Activated CD8-positive, alpha-beta memory T cell treated with anti-CD3 and anti-CD28 coated beads, Interleukin-2, amount 50 U/mL, for 1 hour (primary cell): ENCODE measurements at regions not wholly inside any gene's neighbourhood (a gene's known extent, or its start where the extent isn't known, plus 50 kb on each side); places are given as distances from the start of the nearest gene placed in this dataset.
"Not testable (repeated sequence)": the region's sequence is repeated elsewhere in the genome, so short reads cannot be mapped to it uniquely, and the experiment has no call there.

Experiments used
- DNase-seq: peaks from one replicate; pipeline ENCODE4 v3.0.0-alpha.2; 2020; ENCODE audit errors: extremely low read depth

GRCh38 chr14:50018201-50018932, 98.0 kb downstream of the VCPKMT start:
- DNase-seq = no peak

- DNase-seq = no peak
Measured at GRCh38 chr14:50018933-50019210, 97.5 kb downstream of the VCPKMT start.

- no peak for DNase-seq
Measured at GRCh38 chr14:50020184-50020583, 96.2 kb downstream of the VCPKMT start.

GRCh38 chr14:50020799-50021198, 95.6 kb downstream of the VCPKMT start:
- no peak for DNase-seq

GRCh38 chr14:50021261-50022031, 94.9 kb downstream of the VCPKMT start:
- no peak for DNase-seq

GRCh38 chr14:50022661-50023060, 93.7 kb downstream of the VCPKMT start:
- DNase-seq = no peak

- DNase-seq = no peak
Measured at GRCh38 chr14:50023671-50024490, 92.5 kb downstream of the VCPKMT start.

GRCh38 chr14:50025073-50025472, 91.3 kb downstream of the VCPKMT start:
- DNase-seq = no peak

- no peak for DNase-seq
Measured at GRCh38 chr14:50025776-50026175, 90.6 kb downstream of the VCPKMT start.

- DNase-seq = no peak
Measured at GRCh38 chr14:50026396-50026795, 90.0 kb downstream of the VCPKMT start.

- DNase-seq = no peak
Measured at GRCh38 chr14:50027816-50028215, 88.6 kb downstream of the VCPKMT start.

- no peak for DNase-seq
Measured at GRCh38 chr14:50028458-50028857, 87.9 kb downstream of the VCPKMT start.

- DNase-seq = no peak
Measured at GRCh38 chr14:50030036-50030435, 86.3 kb downstream of the VCPKMT start.

- not testable (repeated sequence) for DNase-seq
Measured at GRCh38 chr14:50030911-50031310, 85.5 kb downstream of the VCPKMT start.

GRCh38 chr14:50031602-50032313, 84.6 kb downstream of the VCPKMT start:
- no peak for DNase-seq

- not testable (repeated sequence) for DNase-seq
Measured at GRCh38 chr14:50032462-50033167, 83.8 kb downstream of the VCPKMT start.

GRCh38 chr14:50035214-50035613, 81.2 kb downstream of the VCPKMT start:
- no peak for DNase-seq

- DNase-seq = no peak
Measured at GRCh38 chr14:50036211-50036610, 80.2 kb downstream of the VCPKMT start.

- DNase-seq = no peak
Measured at GRCh38 chr14:50036637-50037036, 79.7 kb downstream of the VCPKMT start.

GRCh38 chr14:50037240-50037639, 79.1 kb downstream of the VCPKMT start:
- no peak for DNase-seq

- DNase-seq = no peak
Measured at GRCh38 chr14:50037852-50038251, 78.5 kb downstream of the VCPKMT start.
